ENCODE measurements at regions not wholly inside any gene's neighbourhood (a gene's known extent, or its start where the extent isn't known, plus 50 kb on each side); places are given as distances from the start of the nearest gene placed in this dataset.

GRCh38 chr10:4066581-4067390 is 281.8 kb upstream of the KLF6 start:
- TF ChIP-seq CTCF (IDR thresholded peaks at IDR 0.05; ENCODE audit: insufficient read depth, low read length) (no peak), REST (IDR thresholded peaks at IDR 0.05; ENCODE audit: insufficient replicate concordance, low read depth) (no peak)
